Left cardiac atrium (tissue), 4 donors: ENCODE measurements at regions not wholly inside any gene's neighbourhood (a gene's known extent, or its start where the extent isn't known, plus 50 kb on each side); places are given as distances from the start of the nearest gene placed in this dataset.
"Not testable (repeated sequence)": the region's sequence is repeated elsewhere in the genome, so short reads cannot be mapped to it uniquely, and the experiment has no call there.

Experiments
- ATAC-seq, 2 donors: fragments of 200-7000 bp; cut with Tn5 transposase; one replicate each; pipeline ENCODE4 v1.9.1; 2020; ENCODE audit warnings: mild to moderate bottlenecking in 2 of 2, moderate library complexity in 2 of 2
- DNase-seq: peaks from one replicate; pipeline ENCODE4 v3.0.0-alpha.2; 2020
- intact Hi-C, 2 donors: fragments of 100-400 bp; cut with DNase I; formaldehyde crosslinking; loops; one replicate each; pipeline versions ENCODE4 v1.14.1 to v1.15.1; 2022 to 2023
- donor health status: DM: no; HTN: yes; CAD: no.
- donor health status: DM: no; HTN: yes; CAD: no; lungs with severe emphysema.
- donor health status: DM: yes; HTN: yes; CAD: no.
- donor health status: Dilated cardiomyopathy.

DNA sequence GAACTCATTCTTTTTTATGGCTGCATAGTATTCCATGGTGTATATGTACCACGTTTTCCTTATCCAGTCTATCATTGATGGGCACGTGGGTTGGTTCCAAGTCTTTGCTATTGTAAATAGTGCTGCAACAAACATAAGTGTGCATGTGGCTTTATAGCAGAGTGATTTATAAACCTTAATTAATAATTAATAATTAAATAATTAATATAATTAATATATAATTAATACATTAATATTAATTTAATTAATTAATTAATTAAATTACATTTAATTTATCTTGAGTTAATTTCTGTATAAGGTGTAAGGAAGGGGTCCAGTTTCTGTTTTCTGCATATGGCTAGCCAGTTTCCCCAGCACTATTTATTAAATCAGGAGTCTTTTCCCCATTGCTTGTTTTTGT lies 142.1 kb upstream of the TFAP2D start:
- DNase-seq, ATAC-seq, intact Hi-C loops: not testable (repeated sequence)

DNA sequence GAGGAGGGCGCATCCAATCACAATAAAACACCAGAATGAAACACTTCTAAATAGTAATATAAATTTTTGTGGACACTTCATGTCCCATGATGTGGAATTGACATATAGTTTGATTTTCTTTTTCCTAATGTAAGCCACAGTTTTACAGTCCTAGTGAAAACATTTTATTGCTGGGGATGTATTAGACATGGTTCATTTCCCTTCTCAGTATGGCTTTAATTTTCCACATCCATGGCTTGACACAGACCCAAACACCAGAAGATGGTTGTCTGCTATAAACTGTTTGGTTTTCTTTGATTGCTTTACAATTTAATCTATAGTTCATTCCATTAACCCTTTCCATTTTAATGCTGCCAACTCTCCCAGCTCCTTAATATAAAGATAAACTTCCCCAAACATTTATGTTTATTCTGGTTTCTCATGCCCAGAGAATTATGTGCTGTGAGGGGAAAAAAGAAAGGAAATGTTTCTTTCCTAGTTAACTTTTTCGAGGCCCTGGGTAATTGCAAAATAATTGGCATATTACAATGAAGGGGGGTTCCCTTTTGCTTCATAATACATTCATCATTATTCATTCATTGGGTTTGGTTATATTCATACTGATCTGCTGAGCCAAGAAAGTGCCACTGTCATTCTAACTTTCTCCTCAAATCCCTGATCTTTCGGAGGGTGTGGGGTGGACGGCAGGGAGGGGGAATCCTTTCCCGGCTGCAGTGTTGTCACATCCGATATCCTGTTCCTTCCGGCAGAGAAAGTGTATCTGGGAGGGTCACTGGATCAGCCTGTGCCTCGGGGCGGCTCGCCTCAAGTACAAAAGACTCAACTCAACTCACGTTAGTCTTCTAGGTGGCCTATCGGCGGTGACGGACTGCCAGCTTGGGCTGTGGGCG lies 127.6 kb upstream of the TFAP2D start:
- DNase-seq, result no peak
- intact Hi-C loops, result no loop called here
- ATAC-seq, result no peak

DNA sequence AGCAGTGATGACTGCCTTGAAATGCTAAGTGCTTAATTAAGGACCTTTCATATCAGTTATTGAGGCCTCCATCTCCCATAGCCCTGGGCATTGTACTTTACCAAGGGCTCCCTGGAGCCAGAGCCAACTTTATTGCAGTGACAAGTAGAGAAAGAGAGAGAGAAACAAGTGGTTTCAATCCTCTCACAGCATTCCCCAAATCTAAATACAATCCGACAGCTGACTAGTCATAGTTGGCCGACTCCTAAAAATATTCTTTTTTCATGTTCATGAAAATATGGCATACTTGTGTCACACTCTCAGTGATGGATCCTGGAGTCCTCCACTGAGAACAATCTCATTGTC lies 127.0 kb upstream of the TFAP2D start:
- DNase-seq, result no peak
- ATAC-seq, result no peak
- intact Hi-C loops, result no loop called here

DNA sequence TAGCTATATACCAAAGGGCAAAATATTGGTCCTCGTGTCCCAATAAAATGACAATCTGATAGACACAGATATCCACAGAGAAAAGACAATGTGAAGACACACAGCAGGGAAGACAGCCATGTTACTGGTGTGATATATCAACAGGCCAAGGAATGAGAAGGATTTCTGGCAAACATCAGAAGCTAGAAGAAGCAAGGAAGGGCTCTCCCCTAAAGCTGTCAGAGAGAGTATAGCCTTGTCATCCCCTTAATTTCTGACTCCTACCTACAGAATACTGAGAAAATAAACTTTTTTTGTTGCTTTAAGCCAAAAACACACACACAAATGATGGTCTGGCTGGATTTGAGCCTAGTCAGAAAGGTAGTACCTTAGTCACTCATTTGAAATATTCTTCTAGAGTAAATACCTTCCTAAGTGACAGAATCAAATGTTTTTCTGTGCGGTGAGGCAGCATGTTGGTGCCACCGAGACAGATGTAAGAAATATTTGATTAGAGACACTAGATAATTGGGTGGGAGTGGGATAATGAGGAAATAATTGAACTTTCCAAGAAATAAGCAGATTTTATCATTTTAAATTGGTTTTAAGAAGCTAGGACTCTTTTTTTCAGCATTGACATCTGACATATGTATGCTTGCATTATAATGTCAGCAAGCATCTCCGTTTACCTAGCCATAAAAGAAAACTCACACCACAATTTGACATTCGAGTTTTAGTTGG lies 123.4 kb upstream of the TFAP2D start:
- ATAC-seq (no peak), DNase-seq (no peak)
- intact Hi-C loops, result no loop called here

DNA sequence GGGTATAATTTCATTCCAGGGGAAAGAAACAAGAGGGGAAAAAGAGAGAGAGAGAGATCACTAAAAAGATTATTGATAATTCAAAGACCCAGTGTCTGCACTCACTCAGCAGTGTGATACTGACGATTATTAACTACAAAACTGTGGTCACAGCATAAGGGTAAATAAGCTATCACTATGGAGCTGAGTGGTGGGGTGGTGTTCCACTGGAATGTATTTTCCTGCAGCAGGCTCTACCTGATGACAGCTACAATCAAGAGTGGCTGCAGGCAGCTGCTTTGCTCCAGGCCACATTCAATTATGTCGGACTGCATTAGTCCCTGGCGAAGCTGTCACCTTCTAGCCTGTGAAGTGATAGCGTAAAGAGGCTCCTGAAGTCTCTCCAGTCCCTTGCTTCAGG lies 122.2 kb upstream of the TFAP2D start:
- DNase-seq (no peak), ATAC-seq (no peak)
- intact Hi-C loops, result no loop called here

DNA sequence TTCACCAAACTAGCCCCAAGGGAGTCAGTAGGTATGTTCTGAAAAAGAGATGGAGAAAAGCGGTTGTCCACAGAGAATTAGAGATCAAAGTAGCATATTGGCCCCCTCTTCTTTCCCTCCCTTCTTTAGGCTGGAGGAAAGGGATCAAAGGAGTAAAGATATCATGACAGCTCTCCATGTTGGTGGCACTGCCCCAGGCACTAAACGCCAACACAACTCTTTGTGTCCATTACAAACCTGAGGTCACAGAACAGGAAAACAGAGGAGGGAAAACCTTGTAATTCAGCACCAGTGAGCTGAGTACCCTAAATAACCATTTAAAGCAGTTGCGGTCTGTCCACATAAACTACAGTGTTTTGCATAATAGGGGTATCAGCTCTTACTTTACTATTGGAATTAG lies 113.0 kb upstream of the TFAP2D start:
- intact Hi-C loops, result loop anchor here in 1 of 2 donors (5.0 kb wide), 1 partner anchor 473 kb away; no protein-coding TSS in a partner anchor

DNA sequence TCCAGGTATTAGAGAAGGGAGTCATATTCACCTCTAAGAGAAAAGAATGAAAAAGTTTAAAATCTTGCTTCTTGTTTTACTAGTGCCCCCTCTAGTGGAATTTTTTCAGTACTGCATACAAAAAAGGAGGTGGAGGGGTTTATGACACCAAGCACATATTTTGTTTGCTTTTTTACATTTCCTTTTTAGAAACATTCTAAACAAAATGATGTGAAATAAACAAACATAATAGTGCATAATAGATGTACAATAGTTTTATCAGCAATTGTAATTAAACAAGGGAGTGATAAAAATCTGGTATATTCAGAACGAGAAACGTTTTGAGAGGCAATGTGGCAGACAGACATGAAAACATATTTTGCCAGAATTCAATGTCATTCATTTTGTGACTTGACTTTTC lies 111.0 kb upstream of the TFAP2D start:
- ATAC-seq (no peak), DNase-seq (no peak)
- intact Hi-C loops, result loop anchor here in 1 of 2 donors (5.0 kb wide), 1 partner anchor 475 kb away; no protein-coding TSS in a partner anchor

More for the DNA sequence above, 113.0 kb upstream of the TFAP2D start:
- no peak for DNase-seq
- no peak for ATAC-seq

DNA sequence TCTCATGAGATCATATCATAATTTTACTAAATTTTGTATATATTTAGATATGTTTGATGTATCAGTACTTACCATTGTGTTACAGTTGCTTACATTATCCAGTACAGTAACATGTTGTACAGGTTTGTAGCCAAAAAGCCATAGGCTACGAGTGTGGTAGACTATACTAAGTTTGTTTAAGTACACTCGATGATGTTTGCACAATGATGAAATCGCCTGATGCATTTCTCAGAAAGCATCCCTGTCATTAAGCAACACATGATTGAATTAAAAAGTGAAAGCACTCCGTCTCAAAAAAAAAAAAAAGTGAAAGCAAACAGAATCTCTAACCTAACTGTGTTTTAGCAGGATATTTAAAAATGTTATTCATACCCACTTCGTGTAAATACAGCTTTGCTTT lies 104.9 kb upstream of the TFAP2D start:
- DNase-seq (no peak), ATAC-seq (no peak)
- intact Hi-C loops, result no loop called here

DNA sequence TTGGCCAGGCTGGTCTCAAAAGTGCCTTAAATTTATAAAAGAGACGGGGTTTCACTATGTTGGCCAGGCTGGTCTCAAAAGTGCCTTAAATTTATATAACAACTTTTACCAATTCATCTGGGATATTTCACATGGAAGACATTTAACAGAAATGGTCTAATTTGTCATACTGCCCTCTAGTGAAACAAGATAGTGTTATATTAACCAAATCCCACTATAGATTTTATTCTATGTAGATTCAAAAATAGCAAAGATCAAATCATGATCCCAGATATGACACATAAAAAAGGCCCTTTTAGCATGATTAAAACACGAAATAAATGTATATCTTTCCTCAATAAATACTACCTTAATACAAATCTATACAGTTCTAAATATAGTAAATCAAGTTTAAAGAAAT lies 102.8 kb upstream of the TFAP2D start:
- no peak for ATAC-seq
- intact Hi-C loops, result no loop called here
- no peak for DNase-seq

DNA sequence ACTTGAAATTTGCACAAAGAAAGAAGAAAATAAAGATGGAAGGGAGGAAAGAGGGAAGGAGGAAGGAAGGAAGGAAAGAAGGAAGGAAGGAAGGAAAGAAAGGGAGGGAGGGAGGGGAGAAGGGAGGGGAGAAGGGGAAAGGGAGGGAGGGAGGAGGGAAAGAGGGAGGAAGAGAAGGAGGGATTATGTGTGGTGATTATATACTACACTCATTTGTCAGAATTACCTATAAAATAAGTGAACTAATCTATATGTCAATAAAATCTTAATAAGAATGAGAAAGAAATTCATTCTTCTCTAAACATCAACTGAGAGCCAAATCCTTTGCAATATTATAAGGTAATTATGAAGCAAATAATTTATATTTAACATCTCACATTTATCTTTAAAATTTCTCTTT lies 77.9 kb upstream of the TFAP2D start:
- no peak for DNase-seq
- intact Hi-C loops, result no loop called here
- no peak for ATAC-seq

DNA sequence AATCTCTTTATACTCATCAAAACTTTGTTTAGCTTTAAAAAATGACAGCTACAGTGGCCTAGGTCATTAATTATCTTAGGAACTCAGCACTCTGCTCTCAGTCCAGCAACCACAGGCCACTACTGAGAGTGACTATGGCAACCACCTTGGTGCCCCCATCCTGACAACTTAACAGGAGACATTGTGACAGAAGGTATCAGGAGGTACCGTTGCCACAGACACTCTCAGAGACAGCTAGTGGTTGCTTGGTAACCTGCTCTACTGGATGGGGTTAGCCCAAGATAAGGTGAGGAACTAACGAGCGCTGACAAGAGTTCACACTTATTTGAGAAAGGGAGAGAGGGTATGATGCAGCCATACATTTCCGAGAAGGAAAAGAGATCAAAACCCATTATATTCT lies 76.1 kb upstream of the TFAP2D start:
- DNase-seq (no peak), ATAC-seq (no peak)
- intact Hi-C loops, result no loop called here

DNA sequence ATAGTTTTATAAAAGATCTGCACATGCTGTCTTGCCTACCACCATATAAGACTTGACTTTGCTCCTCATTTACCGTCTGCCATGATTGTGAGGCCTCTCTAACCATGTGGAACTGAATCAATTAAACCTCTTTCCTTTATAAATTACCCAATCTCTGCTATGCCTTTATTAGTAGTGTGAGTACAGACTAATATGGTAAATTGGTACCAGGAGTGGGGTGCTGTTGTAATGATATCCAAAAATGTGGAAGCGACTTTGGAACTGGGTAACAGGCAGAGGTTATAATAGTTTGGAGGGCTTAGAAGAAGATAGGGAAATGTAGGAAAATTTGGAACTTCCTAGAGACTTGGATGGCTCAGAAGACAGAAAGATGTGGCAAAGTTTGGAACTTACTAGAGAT lies 64.2 kb upstream of the TFAP2D start:
- no peak for ATAC-seq
- intact Hi-C loops, result no loop called here
- DNase-seq, result no peak

DNA sequence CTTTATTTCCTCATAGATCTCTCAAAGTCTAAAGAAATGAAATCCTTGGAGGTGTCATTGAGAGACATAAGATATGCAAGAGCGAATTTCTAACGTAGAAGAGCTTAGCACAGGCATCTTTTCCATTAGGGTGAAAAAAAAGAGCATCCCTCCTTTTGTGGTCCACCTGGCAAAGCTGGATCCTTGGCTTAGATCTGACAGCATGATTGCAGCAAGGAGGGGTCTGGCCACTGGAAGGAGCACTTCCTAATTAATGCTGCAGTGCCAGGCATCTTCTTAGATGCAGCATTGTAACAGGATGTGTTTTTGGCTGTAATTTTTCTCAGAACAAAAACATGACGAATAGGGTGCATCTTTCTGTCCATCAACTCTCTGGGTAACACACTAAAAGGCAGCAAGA lies 60.1 kb upstream of the TFAP2D start:
- DNase-seq (no peak), ATAC-seq (no peak)
- intact Hi-C loops, result no loop called here

DNA sequence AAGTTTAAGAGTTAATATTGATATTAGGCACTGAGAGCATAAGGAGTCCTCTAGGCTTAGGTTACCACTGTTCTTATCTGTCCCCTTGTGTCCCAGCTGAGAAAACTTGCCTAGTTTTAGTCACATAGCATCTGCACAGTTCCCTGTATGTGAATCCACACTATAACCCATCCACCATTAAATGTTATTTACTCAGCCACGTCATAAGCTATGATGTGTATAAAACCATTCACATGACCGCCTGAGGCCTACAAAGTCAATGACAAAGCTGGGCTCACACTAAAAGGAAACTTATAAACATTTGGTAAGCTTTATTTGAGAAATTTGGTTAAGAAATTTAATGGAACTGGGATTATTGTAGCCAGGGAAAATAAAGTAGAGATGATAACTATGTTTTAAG lies 59.2 kb upstream of the TFAP2D start:
- ATAC-seq, result no peak
- DNase-seq, result no peak
- intact Hi-C loops, result no loop called here

DNA sequence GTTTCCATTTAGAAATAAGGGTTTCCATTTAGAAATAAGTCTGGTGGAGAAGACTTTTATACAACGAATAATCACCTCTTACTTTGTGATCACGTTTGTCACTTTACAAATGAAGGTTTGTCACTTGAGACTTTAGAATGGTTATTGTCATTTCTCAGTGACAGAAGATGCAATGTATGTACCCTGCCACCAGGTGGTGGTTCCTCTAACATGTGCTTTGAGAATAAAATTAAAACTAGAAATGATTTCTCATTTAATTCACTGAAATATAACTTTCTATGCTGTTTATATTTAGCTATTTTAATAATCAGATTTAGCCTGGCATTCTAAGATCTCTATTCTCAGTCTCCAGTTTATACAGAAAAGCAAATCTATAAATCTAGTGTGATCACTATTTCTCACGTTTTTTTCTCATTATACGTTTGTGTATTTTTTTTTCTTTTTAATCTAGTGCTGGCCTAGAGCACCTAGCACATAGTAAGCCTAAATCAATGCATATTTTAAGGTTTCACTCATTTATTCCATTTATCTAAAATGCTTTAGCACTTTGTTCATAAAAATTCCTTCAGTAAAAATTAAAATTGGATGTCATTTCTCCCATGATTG lies 57.4 kb upstream of the TFAP2D start:
- ATAC-seq, result no peak
- intact Hi-C loops, result no loop called here
- DNase-seq, result no peak

DNA sequence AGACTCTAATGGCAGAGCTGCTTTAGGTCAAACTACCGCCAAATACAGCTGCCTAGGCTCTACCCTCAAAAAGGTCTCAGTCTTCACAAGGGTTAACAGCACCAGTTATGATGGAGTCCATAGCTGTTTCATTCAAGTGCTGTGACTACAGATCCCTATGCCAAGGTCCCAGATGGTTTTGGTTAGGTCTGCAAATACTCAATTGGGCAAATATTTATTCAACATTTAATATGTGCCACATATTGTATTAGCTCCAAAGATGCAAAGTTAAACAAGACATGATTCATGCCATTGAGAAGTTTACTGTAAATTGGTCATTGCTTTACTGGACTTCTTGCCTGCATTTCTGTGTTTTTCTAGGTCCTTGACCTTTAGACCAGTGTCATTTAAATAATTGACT lies 55.8 kb upstream of the TFAP2D start:
- intact Hi-C loops, result no loop called here
- no peak for DNase-seq
- no peak for ATAC-seq

DNA sequence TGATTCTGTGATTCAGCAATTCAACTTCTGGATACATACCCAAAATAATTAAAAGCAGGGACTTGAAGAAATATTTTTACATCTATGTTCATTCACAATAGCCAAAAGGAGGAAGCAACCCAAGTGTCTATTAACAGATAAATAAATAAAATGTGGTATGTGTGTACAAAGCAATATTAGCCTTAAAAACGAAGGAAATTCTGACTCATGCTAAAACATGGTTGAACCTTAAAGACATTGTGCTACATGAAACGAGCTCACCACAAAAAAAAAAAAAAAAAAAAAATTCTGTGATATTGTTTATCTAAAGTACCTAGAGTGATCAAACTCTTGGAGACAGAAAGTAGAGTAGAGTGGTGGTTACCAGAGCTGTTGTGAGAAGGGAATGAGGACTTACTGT lies 54.8 kb upstream of the TFAP2D start:
- intact Hi-C loops, result no loop called here
- no peak for ATAC-seq

DNA sequence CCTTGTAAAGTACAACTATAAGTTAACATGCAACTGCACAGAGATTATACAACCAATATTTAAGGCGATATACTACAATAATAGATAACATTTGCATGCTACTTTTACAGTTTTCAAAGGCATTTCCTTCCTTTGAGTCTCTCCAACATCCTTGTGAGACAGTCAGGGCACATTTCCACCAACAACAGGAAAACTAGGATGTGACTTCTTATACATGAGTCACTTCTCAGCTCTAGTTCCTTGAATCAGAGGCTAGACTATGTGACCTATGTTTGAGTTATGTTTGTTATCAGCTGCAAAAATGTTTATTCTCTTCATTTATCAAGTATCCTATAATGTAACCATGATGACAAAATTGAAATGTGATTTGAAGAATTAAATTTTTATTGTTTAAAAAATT lies 51.7 kb upstream of the TFAP2D start:
- ATAC-seq, result no peak
- intact Hi-C loops, result no loop called here
- DNase-seq, result no peak

More for the DNA sequence above, 54.8 kb upstream of the TFAP2D start:
- DNase-seq, result no peak
